Endothelial cell of umbilical vein (primary cell): ENCODE measurements at regions not wholly inside any gene's neighbourhood (a gene's known extent, or its start where the extent isn't known, plus 50 kb on each side); places are given as distances from the start of the nearest gene placed in this dataset.
"Not testable (repeated sequence)": the region's sequence is repeated elsewhere in the genome, so short reads cannot be mapped to it uniquely, and the experiment has no call there.

Experiments used
- BruUV-seq: library from RNA; stranded (reverse); fragments of 400-500 nt; replicated peaks from 2 replicates; lab custom pipeline; 2021; lab: Mats Ljungman, UMichigan
- CTCF ChIA-PET: fragments of 300-600, 350-600 bp; sonication (Branson Sonifier 250); formaldehyde crosslinking; loops from one replicate; lab custom pipeline; 2021; ENCODE audit warnings: antibody characterized with exemption, inconsistent platforms; lab: Charles Lee
- POLR2A ChIA-PET: fragments of 300-600, 350-600 bp; sonication (Branson Sonifier 250); formaldehyde crosslinking; loops from one replicate; lab custom pipeline; 2021; ENCODE audit warnings: antibody characterized with exemption, inconsistent platforms; lab: Charles Lee
- DNase-seq: peaks from one replicate; pipeline ENCODE4 v3.0.0-alpha.2; 2011; ENCODE audit warnings: low read depth, low spot score
- FAIRE-seq: peaks from 2 replicates; lab custom pipeline; 2011; peaks lifted over from hg19 to GRCh38; lab: Jason Lieb, UNC
- H2AFZ ChIP-seq: 2 replicates; pipeline ENCODE4 v1.6.0; 2012; ENCODE audit warnings: low read depth, low read length, control low read depth, inconsistent platforms
- H3K27ac ChIP-seq: 2 replicates; pipeline ENCODE4 v1.5.1; 2011; ENCODE audit warnings: low read depth, mild to moderate bottlenecking, control low read depth, low read length, moderate library complexity; ENCODE audit not compliant: insufficient read depth
- H3K27me3 ChIP-seq, 2 experiments: 2 replicates each; pipeline versions ENCODE4 v1.6.0 to v1.6.1; 2011; ENCODE audit warnings: low read length in 2 of 2, mixed read lengths in 1 of 2; ENCODE audit not compliant: control insufficient read depth in 2 of 2, insufficient read depth in 2 of 2
- H3K36me3 ChIP-seq, 2 experiments: 2 replicates in 1 of 2; 3 replicates in 1 of 2; pipeline ENCODE4 v1.5.1; 2011; ENCODE audit warnings: low read length in 2 of 2, mild to moderate bottlenecking in 1 of 2, moderate library complexity in 1 of 2; ENCODE audit not compliant: control insufficient read depth in 2 of 2, insufficient read depth in 2 of 2; ENCODE audit errors: extremely low read depth in 1 of 2
- H3K4me1 ChIP-seq: 3 replicates; pipeline ENCODE4 v1.5.1; 2011; ENCODE audit warnings: mild to moderate bottlenecking, low read length; ENCODE audit not compliant: control insufficient read depth, insufficient read depth; ENCODE audit errors: extremely low read depth
- H3K4me2 ChIP-seq: 2 replicates; pipeline ENCODE4 v1.6.1; 2011; ENCODE audit warnings: low read length, control low read depth, mixed read lengths; ENCODE audit not compliant: insufficient read depth
- H3K4me3 ChIP-seq, 3 experiments: fragments of 200-600 bp in 1 of 3; sonication (generic), shearing (Covaris generic) in 1 of 3; replicated peaks in 1 of 3; 2 replicates each; pipeline ENCODE4 v1.5.1; 2011 to 2016; ENCODE audit warnings: control low read depth in 3 of 3, low read length in 3 of 3, mild to moderate bottlenecking in 2 of 3, inconsistent platforms in 1 of 3, low read depth in 1 of 3, moderate library complexity in 1 of 3; ENCODE audit not compliant: insufficient read depth in 1 of 3
- H3K79me2 ChIP-seq: 2 replicates; pipeline ENCODE4 v1.6.0; 2012; ENCODE audit warnings: low read length, inconsistent platforms; ENCODE audit not compliant: control insufficient read depth, insufficient read depth
- H3K9ac ChIP-seq: replicated peaks from 2 replicates; pipeline ENCODE3; 2011; ENCODE audit warnings: low read length, control low read depth; ENCODE audit not compliant: insufficient read depth; ENCODE audit errors: extremely low read depth
- H3K9me1 ChIP-seq: replicated peaks from 3 replicates; pipeline ENCODE4 v1.6.0; 2011; ENCODE audit warnings: mild to moderate bottlenecking, low read length; ENCODE audit not compliant: control insufficient read depth, insufficient read depth; ENCODE audit errors: extremely low read depth
- H3K9me3 ChIP-seq: replicated peaks from 2 replicates; pipeline ENCODE4 v1.5.1; 2012; ENCODE audit warnings: low read length, inconsistent platforms; ENCODE audit not compliant: control insufficient read depth, insufficient read depth
- H4K20me1 ChIP-seq: replicated peaks from 2 replicates; pipeline ENCODE3; 2011; ENCODE audit warnings: mild to moderate bottlenecking, low read length; ENCODE audit not compliant: control insufficient read depth, insufficient read depth; ENCODE audit errors: extremely low read depth
- CTCF ChIP-seq, 2 donors: IDR thresholded peaks; 1 replicate in 1 of 2; 2 replicates in 1 of 2; pipeline ENCODE4 v1.5.1; 2011; ENCODE audit warnings: low read length in 2 of 2, mild to moderate bottlenecking in 2 of 2, moderate library complexity in 2 of 2, control low read depth in 1 of 2, inconsistent platforms in 1 of 2, low read depth in 1 of 2; ENCODE audit not compliant: insufficient read depth in 1 of 2; ENCODE audit errors: extremely low read depth in 1 of 2
- EZH2 ChIP-seq: IDR thresholded peaks from 2 replicates; pipeline ENCODE4 v1.6.1; 2012; ENCODE audit warnings: borderline replicate concordance, low read depth, mild to moderate bottlenecking, moderate library complexity, low read length, inconsistent platforms; ENCODE audit not compliant: severe bottlenecking
- FOS ChIP-seq: IDR thresholded peaks from 2 replicates; pipeline ENCODE4 v1.6.1; 2011; ENCODE audit warnings: mild to moderate bottlenecking, low read length, moderate library complexity, borderline replicate concordance; ENCODE audit not compliant: insufficient read depth
- GATA2 ChIP-seq: IDR thresholded peaks from 2 replicates; pipeline ENCODE4 v1.7.0; 2011; ENCODE audit warnings: low read depth, mild to moderate bottlenecking, moderate library complexity, mixed read lengths, low read length; ENCODE audit not compliant: insufficient read length, insufficient read depth
- JUN ChIP-seq: IDR thresholded peaks from 2 replicates; pipeline ENCODE4 v1.6.1; 2011; ENCODE audit warnings: borderline replicate concordance, low read depth; ENCODE audit not compliant: insufficient read length, insufficient read depth
- MAX ChIP-seq: IDR thresholded peaks from 2 replicates; pipeline ENCODE4 v1.6.1; 2011; ENCODE audit not compliant: insufficient read depth, insufficient read length
- MYC ChIP-seq: IDR thresholded peaks from one replicate; pipeline ENCODE4 v1.6.1; 2011; ENCODE audit warnings: mild to moderate bottlenecking, low read depth, low read length
- POLR2A ChIP-seq: IDR thresholded peaks from 2 replicates; pipeline ENCODE4 v1.6.1; 2012; ENCODE audit warnings: low read depth, mild to moderate bottlenecking, control low read depth, low read length
- POLR2AphosphoS5 ChIP-seq: IDR thresholded peaks from 2 replicates; pipeline ENCODE4 v1.6.1; 2012; ENCODE audit warnings: low read depth, mild to moderate bottlenecking, control low read depth, low read length, moderate library complexity; ENCODE audit not compliant: insufficient read depth
- dilution Hi-C: fragments of 300-500 bp; cut with MboI; formaldehyde crosslinking; loops from one replicate; pipeline ENCODE4 v1.15.0; 2019; ENCODE audit warnings: low sequenced_read_pairs; ENCODE audit not compliant: extremely low pct_ligation_motif_present
- intact Hi-C: fragments of 100-400 bp; cut with micrococcal nuclease; formaldehyde crosslinking; loops from one replicate; pipeline ENCODE4 v1.10.0; 2022

- ChIA-PET CTCF (no interaction called here), POLR2A (no interaction called here)
- Histone ChIP-seq H3K4me3 (no peak overlapping the region), H2AFZ (no peak overlapping the region), H3K27me3 (no peaks in the 10 kb centered on the region), H3K27ac (no peak overlapping the region), H3K36me3 (no peaks in the 10 kb centered on the region), H3K9me1 (no peaks in the 10 kb centered on the region), H3K9me3 (no peaks in the 10 kb centered on the region), H3K79me2 (no peaks in the 10 kb centered on the region), H3K4me2 (no peak overlapping the region), H4K20me1 (no peaks in the 10 kb centered on the region), H3K4me1 (no peaks in the 10 kb centered on the region), H3K9ac (no peak overlapping the region)
- intact Hi-C loops (no loop called here), dilution Hi-C loops (no loop called here)
- no TSS peak for BruUV-seq
- DNase-seq: no peak
- FAIRE-seq: no peak
- TF ChIP-seq POLR2AphosphoS5 (no peak), MAX (no peak), FOS (no peak), EZH2 (no peak), POLR2A (no peak), MYC (no peak), JUN (no peak), GATA2 (no peak), CTCF (IDR thresholded peaks at IDR 0.05; ENCODE audit: extremely low read depth in 1 of 2, insufficient read depth in 1 of 2, low read depth in 1 of 2, low read length in 2 of 2) (no peak)
Observed at GRCh38 chr9:86613943-86614342, 259.7 kb upstream of the TUT7 start.

GRCh38 chr9:86611534-86611933 is 257.3 kb upstream of the TUT7 start:
- H4K20me1 ChIP-seq, POLR2A ChIA-PET, dilution Hi-C loops, CTCF ChIA-PET, H2AFZ ChIP-seq, H3K79me2 ChIP-seq, DNase-seq, H3K9me3 ChIP-seq, H3K4me1 ChIP-seq, H3K9ac ChIP-seq, FAIRE-seq, BruUV-seq, H3K27me3 ChIP-seq, H3K4me3 ChIP-seq, H3K9me1 ChIP-seq, H3K27ac ChIP-seq, H3K4me2 ChIP-seq, intact Hi-C loops, H3K36me3 ChIP-seq: not testable (repeated sequence)
